HG03108 (cell line): ENCODE measurements at regions not wholly inside any gene's neighbourhood (a gene's known extent, or its start where the extent isn't known, plus 50 kb on each side); places are given as distances from the start of the nearest gene placed in this dataset.
"Not testable (repeated sequence)": the region's sequence is repeated elsewhere in the genome, so short reads cannot be mapped to it uniquely, and the experiment has no call there.

ENCODE experiments used
- ATAC-seq: cut with Tn5 transposase; IDR thresholded peaks from one replicate; pipeline ENCODE4 v1.9.1; 2021; ENCODE audit warnings: moderate library complexity; ENCODE audit not compliant: unreplicated experiment

DNA sequence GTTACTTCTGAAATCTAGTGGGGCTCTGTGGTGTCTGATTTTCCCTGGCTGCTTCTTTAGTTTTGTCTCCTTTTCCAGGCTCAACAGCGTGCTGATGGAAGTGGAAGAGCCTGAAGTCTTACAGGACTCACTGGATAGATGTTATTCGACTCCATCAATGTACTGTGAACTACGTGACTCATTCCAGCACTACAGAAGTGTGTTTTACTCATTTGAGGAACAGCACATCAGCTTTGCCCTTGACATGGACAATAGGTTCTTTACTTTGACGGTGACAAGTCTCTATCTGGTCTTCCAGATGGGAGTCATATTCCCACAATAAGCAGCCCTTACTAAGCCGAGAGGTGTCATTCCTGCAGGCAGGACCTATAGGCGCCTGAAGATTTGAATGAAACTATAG lies 51.1 kb downstream of the NBPF8 start:
- ATAC-seq = not testable (repeated sequence)

DNA sequence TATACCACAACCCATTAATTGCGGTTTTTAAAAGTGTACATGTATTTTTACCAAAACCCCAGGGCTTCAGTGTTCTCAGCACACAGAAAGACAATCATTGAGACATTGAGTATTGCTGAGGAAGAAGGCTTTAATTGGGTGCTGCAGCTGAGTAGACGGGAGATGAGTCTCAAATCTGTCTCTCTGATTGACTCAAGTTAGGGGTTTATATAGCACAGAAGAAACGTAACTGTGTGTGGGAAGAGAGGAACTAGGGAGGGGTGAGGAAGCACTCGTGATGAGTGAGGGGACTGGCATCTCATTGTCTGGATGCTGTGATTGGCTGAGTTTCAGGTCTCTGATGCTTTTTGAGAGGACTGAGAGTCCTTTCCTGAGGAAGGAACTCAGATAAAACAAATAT lies 62.8 kb downstream of the NBPF8 start:
- not testable (repeated sequence) for ATAC-seq

DNA sequence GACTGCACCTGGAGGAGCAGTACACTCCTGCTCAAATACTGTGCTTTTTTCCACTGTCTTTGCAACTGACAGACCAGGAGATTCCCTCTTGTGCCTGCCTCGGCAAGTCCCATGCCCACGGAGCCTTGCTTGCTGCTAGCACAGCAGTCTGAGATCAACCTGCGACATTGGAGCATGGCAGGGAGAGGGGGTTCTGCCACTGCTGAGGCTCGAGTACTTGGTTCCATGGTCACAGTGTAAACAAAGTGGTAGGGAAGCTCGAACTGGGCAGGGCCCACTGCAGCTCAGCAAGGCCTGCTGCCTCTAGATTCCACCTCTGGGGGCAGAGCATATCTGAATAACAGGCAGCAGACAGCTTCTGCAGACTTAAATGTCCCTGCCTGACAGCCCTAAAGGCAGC lies 63.6 kb downstream of the NBPF8 start:
- ATAC-seq = not testable (repeated sequence)

DNA sequence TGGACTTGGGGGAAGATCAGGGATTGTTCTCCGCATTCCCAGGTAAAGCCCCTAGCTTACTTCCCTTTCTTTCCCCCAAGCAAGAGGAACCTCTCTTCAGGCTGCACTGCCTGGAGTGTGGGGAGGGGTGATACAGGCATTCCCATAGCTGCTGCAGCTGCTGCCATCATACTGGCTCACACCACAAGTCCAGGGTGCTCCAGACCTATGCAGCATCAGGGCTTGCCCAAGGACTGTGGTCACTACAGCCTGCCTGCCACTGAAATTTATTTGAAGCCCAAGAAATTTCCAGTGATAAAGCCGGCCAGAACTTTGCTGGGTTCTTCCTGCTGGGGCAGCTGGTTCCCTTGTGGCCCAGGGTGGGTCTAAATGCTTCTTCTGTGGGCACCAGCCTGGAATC lies 72.7 kb downstream of the NBPF8 start:
- not testable (repeated sequence) for ATAC-seq

DNA sequence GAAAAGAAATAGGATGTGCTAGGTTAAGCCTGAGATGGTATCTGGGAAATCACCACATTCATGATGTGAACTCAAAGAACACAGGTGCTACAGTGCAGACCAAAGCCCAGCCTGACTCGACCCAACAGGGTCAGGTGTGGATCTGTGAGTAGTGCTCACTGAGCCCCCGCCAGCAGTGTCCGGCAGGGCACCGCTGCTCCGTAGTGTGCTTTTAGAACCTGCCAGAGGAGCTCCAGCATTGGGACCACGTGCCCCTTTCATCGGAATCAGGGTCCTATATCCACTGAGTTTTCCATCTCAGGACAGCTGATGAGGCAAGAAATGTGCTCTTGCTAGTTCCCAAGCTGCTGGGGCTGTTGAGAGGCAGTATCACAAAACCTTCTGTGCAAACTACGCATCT lies 74.4 kb downstream of the NBPF8 start:
- ATAC-seq = not testable (repeated sequence)

DNA sequence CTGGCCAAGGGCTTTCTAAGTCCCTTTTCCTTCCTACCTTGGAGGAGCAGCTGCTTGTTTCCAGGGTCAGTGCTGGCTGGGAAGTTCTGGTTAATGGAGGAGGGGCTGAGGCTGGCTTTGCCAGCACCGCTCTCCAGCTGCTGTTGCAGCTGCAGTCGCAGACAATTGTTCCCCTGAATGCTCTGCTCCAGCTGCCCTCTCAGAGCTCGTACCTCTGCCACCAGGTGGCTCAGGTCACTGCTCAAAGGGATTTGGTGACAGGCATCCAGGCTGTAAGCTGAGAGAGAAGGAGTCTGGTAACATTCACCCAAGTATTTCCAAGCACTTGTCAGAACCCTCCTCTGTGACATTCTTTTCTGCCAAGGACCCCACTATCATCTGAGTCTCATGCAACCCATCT lies 82.3 kb downstream of the NBPF8 start:
- not testable (repeated sequence) for ATAC-seq

DNA sequence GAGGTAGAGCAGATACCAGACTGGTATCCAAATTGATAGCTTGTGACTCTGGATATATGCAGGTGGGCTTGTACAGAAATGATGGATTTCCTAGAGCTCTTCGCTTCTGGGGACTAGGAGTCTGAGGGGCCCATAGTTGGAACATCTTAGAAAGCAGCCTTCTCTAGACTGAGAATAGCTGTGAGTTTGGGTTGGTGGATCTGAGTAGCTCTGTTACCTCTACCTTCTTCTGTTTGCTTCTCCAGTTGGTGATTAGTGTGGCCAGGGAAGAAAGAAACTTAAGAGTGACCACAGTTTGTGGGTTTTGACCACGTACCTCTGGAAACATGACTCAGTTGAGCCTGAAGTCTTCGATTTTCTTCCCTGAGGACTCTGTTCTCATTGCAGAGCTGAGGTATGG lies 88.4 kb downstream of the NBPF8 start:
- not testable (repeated sequence) for ATAC-seq

DNA sequence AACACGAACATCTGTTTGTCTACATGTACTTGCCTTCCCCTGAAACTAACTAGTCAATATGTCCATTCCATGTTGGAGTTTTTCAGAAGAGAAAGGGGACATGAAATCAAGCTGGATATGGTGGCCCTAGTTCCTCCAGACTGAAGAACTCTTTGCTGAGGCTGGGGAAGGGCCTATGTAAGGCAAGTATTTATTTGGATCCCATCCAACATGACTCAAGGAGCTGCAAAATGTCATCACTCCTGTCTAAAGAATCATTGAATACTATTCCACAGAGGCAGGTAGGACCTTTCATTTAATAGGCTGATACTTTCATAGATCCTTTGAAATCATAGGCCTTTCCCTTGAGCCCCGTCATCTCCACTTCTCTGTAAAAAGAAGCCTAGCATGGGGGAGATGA lies 91.5 kb downstream of the NBPF8 start:
- not testable (repeated sequence) for ATAC-seq

DNA sequence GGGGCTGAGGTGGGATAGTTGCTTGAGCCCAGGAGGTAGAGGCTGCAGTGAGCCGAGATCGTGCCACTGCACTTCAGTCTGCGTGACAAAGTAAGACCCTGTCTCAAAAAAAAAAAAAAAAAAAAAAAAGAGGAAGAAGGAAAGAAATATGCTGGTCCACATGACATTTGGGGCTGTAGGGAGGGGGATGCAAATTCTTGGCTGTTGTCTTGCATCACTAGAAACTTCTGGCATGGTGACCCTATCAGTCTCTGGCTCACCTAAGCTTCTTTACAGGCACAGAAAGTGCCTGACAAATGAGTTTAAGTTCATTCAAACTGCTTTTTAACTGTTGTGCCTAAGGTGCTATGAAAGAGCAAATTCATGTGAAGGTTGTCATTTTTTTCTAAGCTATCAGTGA lies 93.5 kb downstream of the NBPF8 start:
- ATAC-seq = not testable (repeated sequence)

DNA sequence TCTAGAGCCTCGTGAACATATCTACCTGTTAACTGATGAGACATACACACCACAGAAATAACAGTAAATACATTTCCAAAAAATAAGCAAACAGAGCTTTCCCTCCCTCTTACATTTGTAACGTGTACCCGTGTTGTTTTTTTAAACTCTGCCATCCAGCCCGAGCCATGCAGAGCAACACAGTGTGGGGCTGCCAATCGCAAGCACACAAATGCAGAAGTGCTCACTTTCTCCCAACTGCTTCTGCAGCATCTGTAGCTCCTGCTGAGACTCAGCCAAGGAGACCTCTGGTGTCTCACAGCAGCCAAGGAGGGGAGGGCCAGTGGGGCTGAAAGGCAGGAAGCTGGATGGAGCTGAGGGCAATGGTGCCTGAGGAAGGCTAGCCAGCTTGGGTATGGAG lies 94.4 kb downstream of the NBPF8 start:
- not testable (repeated sequence) for ATAC-seq

DNA sequence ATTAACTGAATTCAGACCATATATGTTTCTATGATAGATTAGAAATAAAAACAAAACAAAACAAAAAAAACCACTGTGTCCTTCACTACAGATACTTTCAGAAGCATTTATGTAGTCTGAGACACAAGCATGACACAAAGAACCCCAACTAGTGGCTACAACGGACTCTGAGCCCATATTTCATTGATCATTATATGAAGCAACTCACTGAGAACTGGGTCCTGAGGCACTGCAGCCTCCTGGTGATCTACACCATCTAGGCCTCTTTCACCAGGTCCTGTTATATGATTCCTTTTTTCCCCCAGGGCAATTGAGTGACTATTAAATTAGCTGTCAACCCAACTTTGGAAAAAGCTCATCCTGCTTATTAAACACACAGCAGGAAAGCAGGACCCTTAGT lies 98.3 kb downstream of the NBPF8 start:
- not testable (repeated sequence) for ATAC-seq

DNA sequence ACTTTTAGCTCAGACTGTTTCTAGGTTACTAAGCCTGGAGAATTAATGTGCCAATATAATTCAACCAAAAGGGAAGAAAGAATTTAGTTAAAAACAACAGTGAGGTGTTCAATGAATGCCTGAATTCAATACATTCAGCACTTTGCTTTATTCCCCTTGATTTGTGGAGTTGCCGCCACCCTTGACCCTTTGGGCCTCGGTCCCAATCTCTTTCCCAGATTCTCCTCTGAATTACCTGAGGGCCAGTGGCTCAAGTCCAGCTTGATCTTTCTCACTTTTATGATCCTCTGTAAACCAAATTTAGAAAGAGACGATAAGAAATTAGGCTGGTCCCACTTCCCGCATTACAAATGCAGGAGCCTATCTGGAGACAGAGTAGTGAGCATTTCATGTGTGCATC lies 98.7 kb downstream of the NBPF8 start:
- ATAC-seq = not testable (repeated sequence)

DNA sequence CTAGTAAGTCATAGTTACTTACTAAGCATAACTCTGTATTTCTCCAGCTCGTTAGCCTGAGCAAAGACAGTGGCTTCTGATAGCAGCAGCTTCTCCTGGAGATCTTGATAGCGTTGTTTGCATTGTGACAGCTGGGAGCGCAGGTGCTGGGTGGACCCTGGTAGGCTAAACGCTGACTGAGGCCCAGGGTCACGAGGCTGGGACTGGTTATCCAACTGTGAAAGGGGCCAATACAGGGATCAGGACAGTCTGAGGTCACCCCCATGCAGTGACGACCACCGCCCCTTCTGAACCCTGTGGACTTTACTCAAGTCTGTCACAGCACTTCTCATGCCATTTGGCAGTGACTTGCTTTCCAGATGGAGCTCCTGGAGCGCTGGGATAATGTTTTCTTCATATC lies 104.4 kb downstream of the NBPF8 start:
- ATAC-seq = not testable (repeated sequence)

DNA sequence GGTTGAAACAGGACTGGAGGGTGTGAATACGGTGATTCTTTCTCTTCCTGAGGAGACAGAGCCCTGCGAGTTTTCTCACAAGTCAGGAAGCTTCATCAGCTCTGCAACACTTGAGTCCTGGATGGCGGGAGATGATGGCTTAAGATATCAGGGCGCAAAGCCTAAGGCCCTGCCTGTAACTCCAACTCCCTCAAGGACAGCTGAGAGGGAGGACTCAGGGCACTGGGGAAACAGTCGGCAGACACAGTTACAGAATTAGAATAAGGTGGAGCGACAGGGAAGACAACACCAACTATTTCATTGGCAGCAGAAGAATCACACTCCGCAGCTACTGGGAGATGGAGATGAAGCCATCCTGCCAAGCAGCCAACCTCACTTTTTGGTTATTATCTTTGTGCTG lies 109.6 kb downstream of the NBPF8 start:
- not testable (repeated sequence) for ATAC-seq

DNA sequence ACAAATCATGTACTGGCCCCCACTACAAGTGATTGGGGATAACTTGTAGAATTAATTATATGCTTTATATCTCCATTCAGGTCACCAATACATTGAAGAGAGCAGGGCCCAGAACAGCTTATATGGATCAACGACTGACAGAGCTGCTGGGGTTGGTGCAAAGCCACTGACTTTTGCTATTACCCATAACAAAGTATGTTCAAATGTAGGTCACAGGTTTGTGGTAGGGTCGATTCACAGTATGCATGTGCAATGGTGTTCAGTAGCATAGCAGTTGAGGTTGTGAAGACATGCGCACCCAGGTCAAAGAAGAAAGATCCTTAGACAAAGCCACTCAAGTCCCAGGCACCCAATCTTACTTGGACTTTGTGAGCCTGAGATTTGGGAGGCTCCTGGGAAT lies 110.6 kb downstream of the NBPF8 start:
- not testable (repeated sequence) for ATAC-seq

DNA sequence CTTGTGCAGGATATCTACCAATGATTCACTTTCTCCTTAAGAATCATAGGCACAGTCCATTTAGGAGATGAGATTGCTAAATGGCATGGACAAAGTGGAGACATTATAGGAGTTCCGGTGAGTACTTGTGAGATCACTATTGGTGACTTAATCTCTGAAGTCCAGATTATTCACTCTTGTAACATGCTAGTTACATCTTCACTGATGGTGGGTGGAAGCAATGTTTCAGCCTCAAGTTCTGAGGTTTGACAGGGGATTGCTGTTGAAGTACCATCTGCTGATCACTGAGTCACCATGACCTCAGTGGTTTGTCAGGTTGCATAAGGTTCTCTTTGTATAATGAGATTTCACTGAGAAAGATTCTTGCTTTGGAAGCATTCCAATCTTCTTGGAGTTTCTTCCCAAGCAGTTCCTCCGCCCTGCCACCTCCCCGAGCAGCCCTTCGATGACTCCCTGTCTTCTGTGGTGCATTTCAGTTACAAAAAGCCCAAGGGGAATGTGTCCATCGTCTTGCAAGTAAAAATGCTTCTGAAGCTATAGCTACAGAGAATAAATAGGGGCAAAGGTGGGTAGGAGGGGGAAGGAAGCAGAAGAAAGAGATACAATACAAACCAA lies 114.7 kb downstream of the NBPF8 start:
- not testable (repeated sequence) for ATAC-seq

DNA sequence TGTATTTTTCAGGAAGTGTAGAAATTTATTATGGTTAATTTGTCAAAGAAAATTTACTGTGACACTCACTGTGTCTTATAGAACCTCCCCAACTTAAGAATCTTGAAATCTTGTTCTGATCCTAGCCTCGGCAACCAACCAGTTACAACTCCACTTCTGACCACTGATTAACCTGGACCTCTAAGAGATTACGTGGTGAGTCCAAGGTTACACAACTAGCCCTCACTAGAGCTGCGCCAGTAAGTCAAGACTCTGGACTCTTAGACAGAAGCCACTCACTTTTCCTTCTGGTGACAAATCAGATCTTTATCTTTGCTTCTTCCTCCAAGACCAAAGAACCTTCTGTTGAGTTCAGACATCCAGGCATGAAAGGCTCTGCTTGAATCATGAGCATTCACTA lies 116.6 kb downstream of the NBPF8 start:
- not testable (repeated sequence) for ATAC-seq

DNA sequence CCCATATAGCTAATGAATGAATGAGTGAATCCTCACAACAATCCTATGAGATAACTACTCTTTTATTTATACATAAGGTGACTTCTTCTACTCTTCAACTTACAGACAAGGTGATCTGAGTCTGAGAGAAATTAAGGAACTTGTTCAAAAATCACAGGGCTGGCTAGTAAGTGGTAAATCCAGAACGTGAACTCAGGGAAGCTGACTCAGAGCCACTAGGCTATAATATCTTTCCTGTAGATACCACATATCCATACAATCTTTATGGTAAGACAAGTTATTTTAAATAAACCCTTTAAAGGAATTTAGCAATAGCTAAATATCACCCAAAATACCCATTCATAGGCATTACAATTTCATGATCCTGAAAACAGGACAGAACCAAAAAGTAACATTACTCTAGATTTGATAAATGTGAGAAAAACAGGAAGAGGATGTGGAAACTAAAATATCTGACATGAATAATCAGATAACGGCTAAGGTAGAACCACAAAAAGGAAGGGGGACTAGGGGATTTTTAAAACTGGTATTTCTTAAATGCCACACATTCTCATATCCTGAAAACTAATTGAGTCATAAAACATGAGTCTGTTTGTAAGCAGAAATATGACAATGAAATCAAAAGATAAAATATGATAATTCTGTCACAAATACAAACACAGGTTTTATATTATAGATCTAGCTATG lies 119.7 kb downstream of the NBPF8 start:
- peak; percentile 60 for ATAC-seq

DNA sequence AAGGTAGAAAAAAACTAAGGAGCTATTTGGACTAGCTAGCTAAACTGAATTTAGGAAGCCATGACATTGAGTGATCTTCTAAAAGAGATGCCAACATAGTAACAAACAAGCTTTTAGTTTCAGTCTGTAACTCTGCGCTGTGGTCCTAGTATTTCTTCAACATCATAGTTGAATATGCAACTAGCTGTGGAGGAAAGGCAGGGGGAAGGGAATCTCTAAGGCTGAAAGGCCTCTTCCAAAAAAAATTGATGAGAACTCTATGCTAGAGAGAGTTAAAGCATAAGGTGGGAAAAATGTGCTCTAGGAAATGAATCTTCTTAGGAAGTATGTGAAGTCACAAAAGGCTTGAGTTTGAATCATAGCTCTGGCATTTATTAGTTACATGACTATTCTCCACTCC lies 120.2 kb downstream of the NBPF8 start:
- ATAC-seq = peak; percentile 53

DNA sequence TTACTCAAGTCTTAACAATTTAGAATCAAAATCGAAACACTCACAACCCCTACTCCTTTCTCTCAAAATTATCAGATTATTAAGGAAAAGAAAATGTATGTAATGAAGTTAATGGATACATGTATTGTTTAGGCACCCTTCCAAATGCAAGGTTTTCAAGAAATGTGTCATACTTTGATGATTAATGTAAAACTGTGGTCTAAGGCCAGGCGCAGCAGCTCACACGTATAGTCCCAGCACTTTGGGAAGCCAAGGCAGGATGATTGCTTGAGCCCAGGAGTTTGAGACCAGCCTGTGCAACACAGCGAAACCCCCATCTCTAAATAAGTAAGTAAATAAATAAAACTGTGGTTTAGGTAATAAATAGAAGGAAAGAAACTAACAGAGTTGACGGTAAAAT lies 126.6 kb downstream of the NBPF8 start:
- ATAC-seq = not testable (repeated sequence)

DNA sequence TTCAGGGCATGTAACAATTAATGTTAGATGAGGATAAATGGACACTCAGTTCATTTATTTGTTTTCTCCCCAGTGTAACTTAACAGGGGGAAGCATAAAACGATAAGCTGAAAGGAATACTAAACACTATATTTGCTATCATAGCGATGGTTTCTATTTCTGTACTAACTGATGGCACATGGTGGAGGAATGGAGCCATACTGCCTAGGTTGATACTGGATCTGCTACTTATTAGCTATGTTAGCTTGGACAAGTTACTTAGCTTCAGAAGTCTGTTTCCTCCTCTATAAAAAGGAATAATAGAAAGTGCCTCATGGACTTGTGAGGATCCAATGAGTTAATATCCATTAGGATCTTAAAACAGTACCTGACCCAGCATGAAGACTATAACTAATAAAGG lies 127.5 kb downstream of the NBPF8 start:
- ATAC-seq = not testable (repeated sequence)

DNA sequence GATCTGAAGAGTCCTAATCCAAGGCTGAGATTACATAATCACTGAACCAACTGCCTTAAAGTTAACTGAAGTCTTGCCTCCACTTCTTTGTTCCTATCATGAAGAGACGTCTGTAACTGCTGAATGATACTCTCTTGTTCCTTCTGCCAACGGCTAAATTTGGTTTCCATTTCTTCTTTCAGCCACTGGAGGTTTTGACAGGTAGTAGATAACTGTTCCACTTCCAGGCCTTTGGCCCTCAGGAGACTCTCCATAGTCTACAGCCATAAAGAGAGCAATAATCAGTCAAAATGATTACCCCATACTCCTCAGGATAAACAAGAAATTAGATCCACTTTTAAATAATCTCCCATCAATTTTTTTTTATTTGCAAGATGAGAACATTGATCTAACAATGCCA lies 128.1 kb downstream of the NBPF8 start:
- ATAC-seq = not testable (repeated sequence)

DNA sequence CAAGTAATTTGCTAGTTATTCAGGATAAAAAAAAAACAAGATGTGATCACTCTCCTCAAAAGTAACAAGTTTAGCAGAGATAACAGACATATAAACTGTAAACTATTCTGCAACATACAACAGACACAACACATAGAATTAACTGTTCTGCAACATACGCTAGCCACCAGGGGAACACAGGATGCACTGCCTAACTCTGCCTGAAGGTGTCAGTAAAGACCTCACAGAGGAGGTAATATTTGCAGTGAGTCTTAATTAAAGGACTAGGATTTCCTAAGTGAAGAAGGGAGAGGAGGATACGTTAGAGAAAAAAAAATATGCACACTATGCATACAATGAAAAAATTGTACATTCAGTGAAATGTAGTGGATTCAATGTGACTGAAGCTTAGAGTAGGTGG lies 129.6 kb downstream of the NBPF8 start:
- ATAC-seq = peak; percentile 70
